Vagina (tissue), 2 donors: ENCODE measurements at regions not wholly inside any gene's neighbourhood (a gene's known extent, or its start where the extent isn't known, plus 50 kb on each side); places are given as distances from the start of the nearest gene placed in this dataset.

Experiments used
- DNase-seq, 2 donors: peaks; one replicate each; pipeline ENCODE4 v3.0.0-alpha.2; 2017; ENCODE audit errors: extremely low spot score in 2 of 2
- H3K27ac ChIP-seq: fragments of 200-600 bp; sonication (generic); one replicate; pipeline ENCODE4 v1.5.1; 2019
- H3K27me3 ChIP-seq: fragments of 200-600 bp; sonication (generic); one replicate; pipeline ENCODE4 v1.5.1; 2019
- H3K36me3 ChIP-seq, 2 donors: fragments of 200-600 bp; sonication (generic); one replicate each; pipeline ENCODE4 v1.5.1; 2017 to 2019
- H3K4me1 ChIP-seq: fragments of 200-600 bp; sonication (generic); one replicate; pipeline ENCODE4 v1.5.1; 2019
- H3K4me3 ChIP-seq, 2 donors: fragments of 200-600 bp; sonication (generic); 1 replicate in 1 of 2; 2 replicates in 1 of 2; pipeline ENCODE4 v1.5.1; 2016 to 2019
- H3K9me3 ChIP-seq: fragments of 200-600 bp; sonication (generic); one replicate; pipeline ENCODE4 v1.5.1; 2019
- CTCF ChIP-seq, 3 experiments: fragments of 450-650 bp in 2 of 3; fragments of 200-600 bp in 1 of 3; sonication (generic) in 1 of 3; IDR thresholded peaks; one replicate each; pipeline ENCODE4 v1.5.1; 2017 to 2019; ENCODE audit warnings: antibody characterized with exemption in 3 of 3, mild to moderate bottlenecking in 2 of 3, moderate library complexity in 2 of 3
- POLR2A ChIP-seq, 2 donors: fragments of 450-650 bp; IDR thresholded peaks; one replicate each; pipeline ENCODE4 v1.6.1; 2017; ENCODE audit warnings: antibody characterized with exemption in 2 of 2, mild to moderate bottlenecking in 2 of 2, moderate library complexity in 2 of 2
- POLR2AphosphoS5 ChIP-seq, 2 donors: sonication (generic); formaldehyde crosslinking; IDR thresholded peaks; one replicate each; pipeline ENCODE4 v1.9.0; 2017; ENCODE audit warnings: antibody characterized with exemption in 2 of 2, mild to moderate bottlenecking in 2 of 2, low read depth in 1 of 2; ENCODE audit not compliant: insufficient read depth in 1 of 2
- intact Hi-C: fragments of 100-400 bp; cut with DNase I; formaldehyde crosslinking; loops from one replicate; pipeline ENCODE4 v1.15.1; 2023

GRCh38 chr11:28777126-28777525 is 668.9 kb downstream of the METTL15 start:
- intact Hi-C loops: no loop called here
- no peak overlapping the region for H3K27ac ChIP-seq
- no peaks in the 10 kb centered on the region for H3K36me3 ChIP-seq
- no peaks in the 10 kb centered on the region for H3K4me1 ChIP-seq
- no peak for DNase-seq
- no peaks in the 10 kb centered on the region for H3K9me3 ChIP-seq
- TF ChIP-seq POLR2A (IDR thresholded peaks at IDR 0.05) (no peak), POLR2AphosphoS5 (IDR thresholded peaks at IDR 0.05; ENCODE audit: insufficient read depth in 1 of 2, low read depth in 1 of 2) (no peak), CTCF (IDR thresholded peaks at IDR 0.05) (no peak)
- no peak overlapping the region for H3K4me3 ChIP-seq
- H3K27me3 ChIP-seq: no peaks in the 10 kb centered on the region

- H3K4me1 ChIP-seq: no peaks in the 10 kb centered on the region
- H3K27me3 ChIP-seq: no peaks in the 10 kb centered on the region
- no peak overlapping the region for H3K27ac ChIP-seq
- no peaks in the 10 kb centered on the region for H3K9me3 ChIP-seq
- intact Hi-C loops: no loop called here
- TF ChIP-seq CTCF (IDR thresholded peaks at IDR 0.05) (no peak), POLR2AphosphoS5 (IDR thresholded peaks at IDR 0.05; ENCODE audit: insufficient read depth in 1 of 2, low read depth in 1 of 2) (no peak), POLR2A (IDR thresholded peaks at IDR 0.05) (no peak)
- no peak overlapping the region for H3K4me3 ChIP-seq
- no peaks in the 10 kb centered on the region for H3K36me3 ChIP-seq
- DNase-seq: no peak
These were observed 665.4 kb downstream of the METTL15 start for GRCh38 chr11:28773606-28774005.

- TF ChIP-seq POLR2AphosphoS5 (IDR thresholded peaks at IDR 0.05; ENCODE audit: insufficient read depth in 1 of 2, low read depth in 1 of 2) (no peak), CTCF (IDR thresholded peaks at IDR 0.05) (no peak), POLR2A (IDR thresholded peaks at IDR 0.05) (no peak)
- Histone ChIP-seq H3K4me3 (no peak overlapping the region), H3K4me1 (no peaks in the 10 kb centered on the region), H3K27ac (no peak overlapping the region), H3K9me3 (no peaks in the 10 kb centered on the region), H3K27me3 (no peaks in the 10 kb centered on the region), H3K36me3 (no peaks in the 10 kb centered on the region)
- intact Hi-C loops: no loop called here
- no peak for DNase-seq
These were observed 662.6 kb downstream of the METTL15 start for GRCh38 chr11:28770806-28771205.

GRCh38 chr11:28767574-28767973 is 659.4 kb downstream of the METTL15 start:
- H3K4me3 ChIP-seq: no peak overlapping the region
- no peaks in the 10 kb centered on the region for H3K36me3 ChIP-seq
- no peak for DNase-seq
- TF ChIP-seq POLR2A (IDR thresholded peaks at IDR 0.05): no peak
- no peak for TF ChIP-seq CTCF (IDR thresholded peaks at IDR 0.05)
- TF ChIP-seq POLR2AphosphoS5 (IDR thresholded peaks at IDR 0.05; ENCODE audit: insufficient read depth in 1 of 2, low read depth in 1 of 2): no peak
- H3K27ac ChIP-seq: no peak overlapping the region
- no peaks in the 10 kb centered on the region for H3K9me3 ChIP-seq
- no peaks in the 10 kb centered on the region for H3K4me1 ChIP-seq
- no peaks in the 10 kb centered on the region for H3K27me3 ChIP-seq
- intact Hi-C loops: no loop called here

- TF ChIP-seq CTCF (IDR thresholded peaks at IDR 0.05) (no peak), POLR2A (IDR thresholded peaks at IDR 0.05) (no peak), POLR2AphosphoS5 (IDR thresholded peaks at IDR 0.05; ENCODE audit: insufficient read depth in 1 of 2, low read depth in 1 of 2) (no peak)
- intact Hi-C loops: no loop called here
These were observed 655.7 kb downstream of the METTL15 start for GRCh38 chr11:28763876-28764275.

More at GRCh38 chr11:28763876-28764275, 655.7 kb downstream of the METTL15 start:
- Histone ChIP-seq H3K36me3 (no peaks in the 10 kb centered on the region), H3K27ac (no peak overlapping the region), H3K4me3 (no peak overlapping the region), H3K27me3 (no peaks in the 10 kb centered on the region), H3K4me1 (no peaks in the 10 kb centered on the region), H3K9me3 (no peaks in the 10 kb centered on the region)
- no peak for DNase-seq
